ENCODE measurements at regions not wholly inside any gene's neighbourhood (a gene's known extent, or its start where the extent isn't known, plus 50 kb on each side); places are given as distances from the start of the nearest gene placed in this dataset.

DNA sequence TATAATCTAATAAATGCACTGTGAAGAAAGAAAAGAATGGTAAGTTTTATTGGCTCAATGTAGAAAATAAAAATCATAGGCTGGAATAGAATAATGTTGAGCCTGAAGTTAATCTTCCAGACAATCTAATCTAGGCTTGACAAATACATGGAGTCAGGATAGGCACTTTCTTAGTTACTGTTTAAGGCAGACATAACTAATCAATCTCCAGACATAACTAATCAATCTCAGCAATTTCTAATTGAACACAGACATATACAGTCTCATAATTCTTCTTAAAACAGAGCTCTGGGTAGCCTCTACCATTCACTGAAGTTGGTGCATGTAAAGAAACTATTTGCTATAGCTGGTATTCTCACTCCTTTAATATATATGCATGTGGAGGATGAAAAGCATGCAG lies 150.1 kb upstream of the CTAGE1 start:
- DNase-seq (ENCODE audit: low read depth in 2 of 2), result no peak
- TF ChIP-seq, protein P1, sequence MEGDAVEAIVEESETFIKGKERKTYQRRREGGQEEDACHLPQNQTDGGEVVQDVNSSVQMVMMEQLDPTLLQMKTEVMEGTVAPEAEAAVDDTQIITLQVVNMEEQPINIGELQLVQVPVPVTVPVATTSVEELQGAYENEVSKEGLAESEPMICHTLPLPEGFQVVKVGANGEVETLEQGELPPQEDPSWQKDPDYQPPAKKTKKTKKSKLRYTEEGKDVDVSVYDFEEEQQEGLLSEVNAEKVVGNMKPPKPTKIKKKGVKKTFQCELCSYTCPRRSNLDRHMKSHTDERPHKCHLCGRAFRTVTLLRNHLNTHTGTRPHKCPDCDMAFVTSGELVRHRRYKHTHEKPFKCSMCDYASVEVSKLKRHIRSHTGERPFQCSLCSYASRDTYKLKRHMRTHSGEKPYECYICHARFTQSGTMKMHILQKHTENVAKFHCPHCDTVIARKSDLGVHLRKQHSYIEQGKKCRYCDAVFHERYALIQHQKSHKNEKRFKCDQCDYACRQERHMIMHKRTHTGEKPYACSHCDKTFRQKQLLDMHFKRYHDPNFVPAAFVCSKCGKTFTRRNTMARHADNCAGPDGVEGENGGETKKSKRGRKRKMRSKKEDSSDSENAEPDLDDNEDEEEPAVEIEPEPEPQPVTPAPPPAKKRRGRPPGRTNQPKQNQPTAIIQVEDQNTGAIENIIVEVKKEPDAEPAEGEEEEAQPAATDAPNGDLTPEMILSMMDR (IDR thresholded peaks at IDR 0.05; ENCODE audit: low read depth, low read length), result no peak
- H3K4me3 ChIP-seq (replicated peaks in 1 of 2; ENCODE audit: low read depth in 2 of 2, low read length in 2 of 2), result no peak overlapping the region

DNA sequence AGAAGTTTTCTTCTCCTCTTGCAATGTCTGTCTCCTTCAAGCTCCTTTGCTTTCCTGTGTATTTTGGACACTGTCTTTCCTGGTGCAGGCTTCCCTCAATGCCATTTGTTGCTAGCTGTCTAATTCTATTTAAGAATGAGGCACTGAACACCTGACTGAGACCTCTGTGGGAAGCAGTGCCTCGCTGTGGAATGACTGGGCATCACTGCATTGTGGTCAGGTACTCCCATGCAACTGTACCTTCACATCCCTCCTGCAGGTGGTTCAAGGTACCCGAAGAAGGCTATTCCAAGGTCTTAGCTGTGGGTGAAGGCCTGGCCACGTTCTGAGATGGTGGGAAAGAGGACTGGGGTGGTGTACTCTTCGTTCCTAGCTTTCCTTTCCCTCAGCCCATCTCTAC lies 152.8 kb upstream of the CTAGE1 start:
- no peak for DNase-seq (ENCODE audit: low read depth in 2 of 2)
- no peak overlapping the region for H3K4me3 ChIP-seq (replicated peaks in 1 of 2; ENCODE audit: low read depth in 2 of 2, low read length in 2 of 2)
- TF ChIP-seq, protein P1 (IDR thresholded peaks at IDR 0.05; ENCODE audit: low read depth, low read length), result no peak

DNA sequence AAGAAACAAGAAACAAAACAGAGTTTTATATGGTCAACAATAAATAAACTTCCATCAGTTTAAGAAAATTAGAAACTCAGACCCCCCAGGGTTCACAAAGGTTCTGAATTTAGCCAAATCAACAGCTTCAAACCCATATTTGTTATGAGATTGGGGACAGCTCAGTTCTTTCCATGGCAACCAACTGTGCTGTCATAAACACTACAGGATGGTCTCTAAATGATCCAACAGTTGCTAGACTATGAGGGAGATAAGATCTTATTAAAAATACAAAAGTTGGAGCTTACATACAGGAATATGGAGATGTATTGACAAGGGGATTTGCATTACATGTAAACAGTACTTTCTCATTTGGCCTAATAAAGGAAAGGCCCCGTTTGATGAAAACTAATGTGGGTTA lies 154.6 kb upstream of the CTAGE1 start:
- H3K4me3 ChIP-seq (replicated peaks in 1 of 2; ENCODE audit: low read depth in 2 of 2, low read length in 2 of 2), result no peak overlapping the region
- TF ChIP-seq, protein P1 (IDR thresholded peaks at IDR 0.05; ENCODE audit: low read depth, low read length), result no peak
- no peak for DNase-seq (ENCODE audit: low read depth in 2 of 2)

DNA sequence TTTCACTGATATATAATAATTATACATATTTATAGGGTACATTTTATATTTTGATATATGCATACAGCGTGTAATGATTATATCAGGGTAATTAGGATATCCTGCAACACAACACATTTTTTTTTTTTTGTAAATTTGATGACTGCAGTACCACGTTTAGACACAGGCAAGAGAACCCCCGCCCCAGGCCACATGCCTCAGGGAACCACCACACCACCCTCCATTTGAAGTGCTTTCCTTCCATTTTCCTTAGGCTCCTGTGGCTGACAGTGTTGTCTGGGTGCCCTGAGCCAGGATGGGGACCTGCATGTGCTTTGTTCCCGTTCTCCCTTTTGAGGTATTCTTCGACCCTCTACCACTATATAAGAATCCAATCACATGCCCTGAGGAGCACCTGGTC lies 161.6 kb upstream of the CTAGE1 start:
- TF ChIP-seq, protein P1 (IDR thresholded peaks at IDR 0.05; ENCODE audit: low read depth, low read length), result no peak
- no peak for DNase-seq (ENCODE audit: low read depth in 2 of 2)
- H3K4me3 ChIP-seq (replicated peaks in 1 of 2; ENCODE audit: low read depth in 2 of 2, low read length in 2 of 2), result no peak overlapping the region

DNA sequence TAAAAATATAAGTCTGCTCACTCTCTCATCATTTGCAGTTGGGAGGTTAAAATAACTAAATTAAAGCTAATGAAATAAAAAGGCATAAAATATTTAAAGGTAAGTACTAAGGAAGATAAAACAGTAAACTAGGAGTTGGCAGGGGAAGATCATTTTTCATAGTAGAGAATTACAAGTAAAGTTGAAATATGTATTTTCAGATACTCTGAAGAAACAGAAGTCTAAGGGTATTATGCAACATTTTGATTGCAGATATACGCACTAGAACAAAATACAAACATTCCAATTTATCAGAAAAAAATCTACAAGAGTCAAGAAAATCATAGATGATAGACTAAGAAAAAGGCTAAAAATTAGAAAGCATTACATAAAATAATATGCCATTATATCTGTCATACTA lies 167.6 kb upstream of the CTAGE1 start:
- TF ChIP-seq, protein P1 (IDR thresholded peaks at IDR 0.05; ENCODE audit: low read depth, low read length), result no peak
- H3K4me3 ChIP-seq (replicated peaks in 1 of 2; ENCODE audit: low read depth in 2 of 2, low read length in 2 of 2), result no peak overlapping the region
- DNase-seq (ENCODE audit: low read depth in 2 of 2), result no peak

DNA sequence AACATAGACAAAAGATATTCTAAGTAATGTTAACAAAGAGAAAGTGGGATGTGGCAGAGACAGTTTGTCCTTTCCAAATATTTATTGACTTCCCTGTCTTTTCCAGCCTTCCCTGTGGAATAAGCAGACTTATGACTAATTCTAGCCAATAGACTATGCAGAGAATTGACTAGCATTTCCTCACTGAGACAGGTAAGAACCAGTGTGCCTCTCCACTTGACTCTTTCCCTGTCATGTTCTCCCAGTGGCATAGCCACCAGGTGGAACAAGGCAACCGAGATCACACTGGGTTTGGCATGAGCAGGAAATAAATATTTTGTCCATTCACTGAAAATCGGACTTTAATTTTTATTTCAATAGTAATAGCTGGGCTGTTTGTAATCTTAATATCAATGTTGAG lies 168.1 kb upstream of the CTAGE1 start:
- TF ChIP-seq, protein P1 (IDR thresholded peaks at IDR 0.05; ENCODE audit: low read depth, low read length), result no peak
- no peak overlapping the region for H3K4me3 ChIP-seq (replicated peaks in 1 of 2; ENCODE audit: low read depth in 2 of 2, low read length in 2 of 2)
- DNase-seq (ENCODE audit: low read depth in 2 of 2), result no peak

DNA sequence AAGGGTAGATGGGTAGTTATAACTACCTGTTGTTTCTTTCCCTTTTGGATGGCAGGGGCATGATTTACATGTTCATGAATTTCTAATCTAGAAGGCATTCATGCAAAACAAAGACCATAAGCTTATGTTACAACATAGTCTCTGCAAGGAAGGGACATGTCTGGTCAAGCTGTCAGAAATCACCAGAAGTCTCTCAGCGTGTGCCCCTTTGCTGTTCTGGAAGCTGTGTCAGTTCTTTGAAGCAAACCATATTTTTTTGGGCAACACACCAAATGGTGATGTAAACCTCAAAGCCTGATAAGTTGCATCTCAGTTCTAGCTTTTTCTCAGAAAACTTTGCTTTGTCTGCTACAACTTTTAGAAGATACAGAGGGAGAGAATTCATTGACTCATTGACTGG lies 173.5 kb upstream of the CTAGE1 start:
- peak; percentile 71 to 87 for DNase-seq (ENCODE audit: low read depth in 2 of 2)
- no peak overlapping the region for H3K4me3 ChIP-seq (replicated peaks in 1 of 2; ENCODE audit: low read depth in 2 of 2, low read length in 2 of 2)
- TF ChIP-seq, protein P1 (IDR thresholded peaks at IDR 0.05; ENCODE audit: low read depth, low read length), result no peak

Data from cardiac fibroblast (primary cell).